AG04450 (cell line): ENCODE measurements at regions not wholly inside any gene's neighbourhood (a gene's known extent, or its start where the extent isn't known, plus 50 kb on each side); places are given as distances from the start of the nearest gene placed in this dataset.

Source experiments
- CTCF ChIA-PET: fragments of 300-600, 350-600 bp; formaldehyde crosslinking; extraction: SDS; loops from one replicate; lab custom pipeline; 2022; ENCODE audit warnings: antibody characterized with exemption, inconsistent platforms; lab: Charles Lee
- POLR2A ChIA-PET: fragments of 350-600 bp; formaldehyde crosslinking; extraction: SDS; loops from one replicate; lab custom pipeline; 2021; ENCODE audit warnings: antibody characterized with exemption, inconsistent platforms; lab: Yijun Ruan, JAX
- DNase-seq: peaks from one replicate; pipeline ENCODE4 v3.0.0-alpha.2; 2011; ENCODE audit warnings: low read depth, low spot score
- H3K27ac ChIP-seq: one replicate; pipeline ENCODE4 v1.5.1; 2012; ENCODE audit warnings: low read depth, low read length, control low read depth
- H3K27me3 ChIP-seq: one replicate; pipeline ENCODE4 v1.6.0; 2012; ENCODE audit warnings: low read length; ENCODE audit not compliant: control insufficient read depth, insufficient read depth
- H3K4me3 ChIP-seq: 2 replicates; pipeline ENCODE4 v1.5.1; 2011; ENCODE audit warnings: mild to moderate bottlenecking, low read depth, low read length, control low read depth
- H3K9me3 ChIP-seq: 2 replicates; pipeline ENCODE4 v1.5.1; 2012; ENCODE audit warnings: low read length; ENCODE audit not compliant: control insufficient read depth, insufficient read depth
- TF ChIP-seq, protein P1 (sequence below): IDR thresholded peaks from 2 replicates; pipeline ENCODE4 v1.5.1; 2011; ENCODE audit warnings: low read depth, low read length, control low read depth, inconsistent platforms

DNA sequence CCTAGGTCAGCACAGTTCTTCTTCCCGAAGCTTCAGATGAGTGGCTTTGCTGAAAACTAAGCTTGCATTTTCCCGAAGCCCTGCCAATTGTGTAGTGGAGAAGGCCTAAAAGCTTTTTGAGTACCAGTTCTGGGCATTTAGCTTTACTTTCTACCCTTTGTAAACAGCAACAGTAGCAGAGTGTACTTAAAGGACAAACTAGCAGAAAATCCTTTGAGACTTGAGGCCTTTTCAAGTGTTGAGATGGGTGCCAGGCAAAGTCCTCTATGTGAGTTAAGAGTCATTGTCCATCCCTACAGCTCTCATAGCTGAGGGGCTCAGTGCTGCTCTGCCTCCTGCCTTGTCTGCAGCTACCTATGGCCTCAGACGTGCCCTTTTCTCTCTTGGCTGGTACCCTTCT is 368.2 kb downstream of the CCSER2 start:
- Histone ChIP-seq H3K27ac (no peak overlapping the region), H3K27me3 (no peaks in the 10 kb centered on the region), H3K9me3 (peaks cover 11% of the 10 kb centered on the region), H3K4me3 (no peak overlapping the region)
- no peak for DNase-seq
- TF ChIP-seq, protein P1, sequence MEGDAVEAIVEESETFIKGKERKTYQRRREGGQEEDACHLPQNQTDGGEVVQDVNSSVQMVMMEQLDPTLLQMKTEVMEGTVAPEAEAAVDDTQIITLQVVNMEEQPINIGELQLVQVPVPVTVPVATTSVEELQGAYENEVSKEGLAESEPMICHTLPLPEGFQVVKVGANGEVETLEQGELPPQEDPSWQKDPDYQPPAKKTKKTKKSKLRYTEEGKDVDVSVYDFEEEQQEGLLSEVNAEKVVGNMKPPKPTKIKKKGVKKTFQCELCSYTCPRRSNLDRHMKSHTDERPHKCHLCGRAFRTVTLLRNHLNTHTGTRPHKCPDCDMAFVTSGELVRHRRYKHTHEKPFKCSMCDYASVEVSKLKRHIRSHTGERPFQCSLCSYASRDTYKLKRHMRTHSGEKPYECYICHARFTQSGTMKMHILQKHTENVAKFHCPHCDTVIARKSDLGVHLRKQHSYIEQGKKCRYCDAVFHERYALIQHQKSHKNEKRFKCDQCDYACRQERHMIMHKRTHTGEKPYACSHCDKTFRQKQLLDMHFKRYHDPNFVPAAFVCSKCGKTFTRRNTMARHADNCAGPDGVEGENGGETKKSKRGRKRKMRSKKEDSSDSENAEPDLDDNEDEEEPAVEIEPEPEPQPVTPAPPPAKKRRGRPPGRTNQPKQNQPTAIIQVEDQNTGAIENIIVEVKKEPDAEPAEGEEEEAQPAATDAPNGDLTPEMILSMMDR: no peak
- POLR2A ChIA-PET: no interaction called here
- CTCF ChIA-PET: no interaction called here

DNA sequence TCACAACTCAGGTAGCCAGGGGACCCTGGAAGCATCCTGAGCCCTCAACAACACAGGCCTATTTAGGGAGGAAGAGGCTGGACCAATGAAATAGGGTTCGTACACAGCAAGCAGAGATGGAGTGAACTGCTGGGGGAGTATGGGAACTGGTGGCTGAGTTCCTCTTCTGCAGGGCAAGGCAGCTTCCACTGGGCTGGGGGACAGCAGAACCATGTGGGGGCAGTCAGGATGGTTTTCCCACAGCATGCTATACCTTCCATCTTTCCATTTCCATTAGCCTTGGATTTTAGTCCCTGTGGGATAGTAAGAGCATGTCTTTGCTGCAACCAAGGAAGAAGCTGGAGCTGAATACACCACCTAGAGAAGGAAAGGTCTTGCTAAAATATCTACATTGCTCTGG is 370.6 kb downstream of the CCSER2 start:
- no peak for DNase-seq
- Histone ChIP-seq H3K27ac (no peak overlapping the region), H3K4me3 (no peak overlapping the region), H3K9me3 (peaks cover 12% of the 10 kb centered on the region), H3K27me3 (no peaks in the 10 kb centered on the region)
- ChIA-PET POLR2A (no interaction called here), CTCF (no interaction called here)
- TF ChIP-seq, protein P1: no peak

DNA sequence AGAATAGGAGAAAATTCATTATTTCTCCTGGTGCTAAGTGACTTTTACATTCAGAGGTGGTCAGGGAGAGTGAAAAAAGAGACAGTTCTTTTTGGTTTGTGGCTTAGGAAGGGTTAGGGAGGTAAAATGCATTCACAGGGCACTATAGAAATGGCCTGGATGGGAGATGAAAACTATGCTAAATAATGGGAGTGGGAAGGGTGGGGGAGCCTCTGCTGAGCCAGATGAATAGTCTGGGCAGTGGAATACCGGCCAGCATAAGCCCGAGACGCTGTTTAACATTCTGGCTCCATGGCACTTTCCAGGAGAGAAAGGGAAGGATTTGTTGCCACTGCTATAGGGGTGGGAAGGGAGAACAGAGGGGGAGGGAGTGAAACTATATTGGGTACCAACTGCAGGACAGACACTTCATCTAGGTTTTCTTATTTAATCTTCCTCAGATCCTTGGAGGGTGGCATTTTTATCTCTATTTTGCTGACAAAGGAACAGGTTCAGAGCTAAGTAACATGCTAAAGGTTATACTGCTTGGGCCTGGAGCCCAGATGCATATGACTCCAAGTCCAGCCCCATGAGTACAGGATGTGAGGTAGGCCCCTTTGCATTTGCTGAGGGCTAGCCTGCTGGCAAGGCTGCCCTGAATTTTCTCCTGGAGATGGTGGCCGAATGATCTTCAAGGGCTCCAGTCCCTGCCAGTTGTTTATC is 372.4 kb downstream of the CCSER2 start:
- POLR2A ChIA-PET: no interaction called here
- no peak for DNase-seq
- no peak overlapping the region for H3K4me3 ChIP-seq
- CTCF ChIA-PET: no interaction called here
- TF ChIP-seq, protein P1: no peak
- no peaks in the 10 kb centered on the region for H3K27me3 ChIP-seq
- peaks cover 14% of the 10 kb centered on the region for H3K9me3 ChIP-seq
- H3K27ac ChIP-seq: no peak overlapping the region

DNA sequence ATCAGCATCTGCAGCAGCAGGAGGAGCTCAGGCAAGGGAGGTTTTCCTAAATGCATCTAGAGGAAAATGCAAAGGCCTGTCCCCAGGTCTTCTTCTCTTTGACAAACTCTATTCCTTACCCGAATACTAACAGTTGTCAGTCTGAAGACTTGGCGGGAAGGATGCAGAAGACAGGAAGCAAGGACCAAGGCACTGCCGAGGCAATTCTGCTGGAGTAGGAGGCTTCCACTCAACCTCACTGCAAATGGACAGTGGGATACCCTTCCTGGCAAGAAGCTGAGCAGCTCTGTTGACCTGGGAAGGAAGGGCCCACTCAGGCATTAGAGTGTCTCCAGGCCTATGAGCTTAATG is 373.0 kb downstream of the CCSER2 start:
- no peak for DNase-seq
- TF ChIP-seq, protein P1: no peak
- POLR2A ChIA-PET: no interaction called here
- Histone ChIP-seq H3K27ac (no peak overlapping the region), H3K27me3 (no peaks in the 10 kb centered on the region), H3K9me3 (peaks cover 9% of the 10 kb centered on the region), H3K4me3 (no peak overlapping the region)
- CTCF ChIA-PET: no interaction called here

DNA sequence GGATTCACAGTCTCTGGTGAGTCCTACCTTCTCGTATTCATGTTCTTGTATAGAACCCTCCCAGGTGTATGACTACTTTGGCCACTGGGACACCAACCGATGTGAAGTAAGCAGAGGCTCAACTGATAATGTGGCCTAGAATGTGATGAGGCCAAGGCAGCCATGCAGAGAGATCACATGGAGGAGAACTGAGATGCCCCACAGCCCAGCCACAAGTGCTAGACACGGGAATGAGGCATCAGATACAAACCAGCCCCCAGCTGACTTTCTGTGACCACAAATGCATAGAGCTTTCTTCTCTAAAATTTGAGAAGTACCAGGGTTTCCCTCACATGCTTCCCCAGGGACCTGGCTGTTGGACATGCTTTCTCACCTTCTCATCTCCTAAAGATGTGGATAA is 375.7 kb downstream of the CCSER2 start:
- DNase-seq: no peak
- POLR2A ChIA-PET: no interaction called here
- TF ChIP-seq, protein P1: no peak
- Histone ChIP-seq H3K9me3 (peaks cover 3% of the 10 kb centered on the region; the same call in 1 of the 2 replicates), H3K4me3 (no peak overlapping the region), H3K27me3 (no peaks in the 10 kb centered on the region), H3K27ac (no peak overlapping the region)
- CTCF ChIA-PET: no interaction called here
